ENCODE measurements at regions not wholly inside any gene's neighbourhood (a gene's known extent, or its start where the extent isn't known, plus 50 kb on each side); places are given as distances from the start of the nearest gene placed in this dataset.

- H3K36me3 ChIP-seq (ENCODE audit: control insufficient read depth, insufficient read depth, low read length), result no peaks in the 10 kb centered on the region
- TF ChIP-seq CTCF (IDR thresholded peaks at IDR 0.05; ENCODE audit: insufficient read depth, low read length, poor library complexity, severe bottlenecking), result no peak
- H3K27me3 ChIP-seq (replicated peaks; ENCODE audit: control insufficient read depth, insufficient read depth, low read length), result peaks cover under 1% of the 10 kb centered on the region
- no peak for DNase-seq (ENCODE audit: extremely low read depth, insufficient read length)
- H3K4me3 ChIP-seq (replicated peaks; ENCODE audit: low read depth, low read length), result no peak overlapping the region
These were observed 307.5 kb downstream of the EMP1 start for GRCh38 chr12:13504074-13504473.

DNA sequence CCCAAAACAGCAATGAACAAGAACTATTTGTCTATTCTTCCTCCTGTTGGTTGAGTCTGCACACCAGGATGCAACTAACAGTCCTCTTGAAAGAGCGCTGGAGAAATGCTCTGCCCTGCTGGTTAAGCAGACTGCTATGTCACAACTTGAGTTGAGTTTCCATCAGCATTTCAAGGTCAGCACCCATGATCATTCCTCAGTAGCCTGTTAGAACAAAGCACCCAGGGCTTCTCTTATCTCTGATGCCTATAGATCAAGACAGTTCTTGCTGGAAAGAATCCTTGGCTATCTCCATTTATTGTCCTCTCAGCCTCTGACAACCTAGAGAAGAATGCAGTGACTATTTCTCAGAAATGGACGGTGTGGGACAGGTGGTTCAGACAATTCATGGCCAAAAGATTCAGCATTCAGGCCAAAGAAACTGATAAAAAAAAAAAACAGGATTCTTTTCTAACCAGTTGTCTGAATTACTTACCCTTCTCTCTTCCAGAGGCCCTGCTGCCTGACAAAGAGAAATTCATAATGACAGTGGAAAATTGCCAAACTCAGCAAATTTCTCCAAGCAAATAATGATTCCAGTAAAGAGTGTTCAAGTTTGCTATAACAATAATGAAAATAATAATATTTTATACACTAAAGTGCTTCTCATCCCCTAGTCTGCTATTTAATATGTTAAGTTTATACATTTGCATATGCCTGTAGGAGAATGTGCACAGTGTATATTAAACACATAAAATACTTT is 306.7 kb downstream of the EMP1 start:
- Histone ChIP-seq H3K4me3 (replicated peaks; ENCODE audit: low read depth, low read length) (no peak overlapping the region), H3K36me3 (ENCODE audit: control insufficient read depth, insufficient read depth, low read length) (no peaks in the 10 kb centered on the region), H3K27me3 (replicated peaks; ENCODE audit: control insufficient read depth, insufficient read depth, low read length) (peaks cover 1% of the 10 kb centered on the region)
- no peak for TF ChIP-seq CTCF (IDR thresholded peaks at IDR 0.05; ENCODE audit: insufficient read depth, low read length, poor library complexity, severe bottlenecking)
- DNase-seq (ENCODE audit: extremely low read depth, insufficient read length), result no peak

DNA sequence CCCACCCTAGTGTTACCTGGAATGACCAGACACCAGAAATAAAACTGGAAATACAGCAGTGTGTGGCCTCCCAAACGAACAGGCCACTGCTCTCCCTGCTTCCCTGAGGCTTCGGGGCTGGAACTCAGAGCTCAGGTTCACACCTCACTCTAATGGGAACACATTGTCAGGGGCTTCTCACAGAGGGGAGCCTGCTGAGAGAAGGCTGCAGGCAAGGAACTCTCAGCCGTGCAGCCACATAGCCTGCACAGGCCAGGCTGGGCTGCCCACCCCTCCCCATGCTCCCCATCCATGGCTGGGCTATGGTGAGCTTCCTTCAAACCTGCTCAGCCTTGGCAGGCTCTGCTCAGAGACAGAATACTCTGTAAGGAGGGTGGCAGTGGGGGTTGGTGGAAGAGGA is 302.5 kb downstream of the EMP1 start:
- no peaks in the 10 kb centered on the region for H3K36me3 ChIP-seq (ENCODE audit: control insufficient read depth, insufficient read depth, low read length)
- no peak for TF ChIP-seq CTCF (IDR thresholded peaks at IDR 0.05; ENCODE audit: insufficient read depth, low read length, poor library complexity, severe bottlenecking)
- no peak overlapping the region for H3K4me3 ChIP-seq (replicated peaks; ENCODE audit: low read depth, low read length)
- DNase-seq (ENCODE audit: extremely low read depth, insufficient read length), result no peak
- peaks cover 1% of the 10 kb centered on the region for H3K27me3 ChIP-seq (replicated peaks; ENCODE audit: control insufficient read depth, insufficient read depth, low read length)

DNA sequence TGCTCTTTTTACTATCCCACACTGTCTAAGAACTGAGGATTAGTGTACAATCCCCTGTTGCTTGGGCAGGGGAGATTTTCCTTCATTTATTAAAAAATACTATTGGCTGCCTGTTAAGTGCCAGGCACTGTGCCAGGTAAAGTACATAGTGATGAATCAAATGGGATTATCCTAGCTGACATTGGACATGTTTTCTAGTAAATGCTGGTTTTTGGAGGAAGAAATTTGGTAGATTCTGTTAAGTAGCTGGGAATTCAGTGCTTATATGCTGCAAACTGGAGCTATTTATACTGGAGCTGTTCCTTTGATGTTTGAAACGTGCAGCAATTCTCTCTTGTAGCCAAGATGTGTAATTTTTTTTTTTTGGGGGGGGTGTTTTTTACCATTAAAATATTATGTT is 299.6 kb downstream of the EMP1 start:
- no peak overlapping the region for H3K4me3 ChIP-seq (replicated peaks; ENCODE audit: low read depth, low read length)
- TF ChIP-seq CTCF (IDR thresholded peaks at IDR 0.05; ENCODE audit: insufficient read depth, low read length, poor library complexity, severe bottlenecking), result no peak
- H3K36me3 ChIP-seq (ENCODE audit: control insufficient read depth, insufficient read depth, low read length), result no peaks in the 10 kb centered on the region
- H3K27me3 ChIP-seq (replicated peaks; ENCODE audit: control insufficient read depth, insufficient read depth, low read length), result peaks cover 1% of the 10 kb centered on the region
- no peak for DNase-seq (ENCODE audit: extremely low read depth, insufficient read length)

DNA sequence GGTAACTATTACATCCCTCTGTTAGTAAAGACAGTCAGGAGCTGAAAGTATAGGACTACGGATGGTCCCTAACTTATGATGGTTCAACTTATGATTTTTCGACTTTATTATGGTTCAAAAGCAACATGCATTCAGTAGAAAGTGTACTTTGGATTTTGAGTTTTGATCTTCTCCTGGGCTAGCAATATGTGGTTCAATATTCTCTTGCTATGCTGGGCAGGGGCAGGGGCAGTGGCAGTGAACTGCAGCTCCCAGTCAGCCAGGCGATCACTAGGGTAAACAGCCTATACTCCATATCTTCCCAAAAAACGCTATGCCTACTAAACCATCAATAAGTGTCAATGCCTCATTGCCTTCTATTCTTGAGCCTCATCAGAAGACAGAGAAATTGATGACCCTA is 292.7 kb downstream of the EMP1 start:
- DNase-seq (ENCODE audit: extremely low read depth, insufficient read length), result no peak
- Histone ChIP-seq H3K36me3 (ENCODE audit: control insufficient read depth, insufficient read depth, low read length) (no peaks in the 10 kb centered on the region), H3K27me3 (replicated peaks; ENCODE audit: control insufficient read depth, insufficient read depth, low read length) (no peaks in the 10 kb centered on the region), H3K4me3 (replicated peaks; ENCODE audit: low read depth, low read length) (no peak overlapping the region)
- TF ChIP-seq CTCF (IDR thresholded peaks at IDR 0.05; ENCODE audit: insufficient read depth, low read length, poor library complexity, severe bottlenecking), result no peak

DNA sequence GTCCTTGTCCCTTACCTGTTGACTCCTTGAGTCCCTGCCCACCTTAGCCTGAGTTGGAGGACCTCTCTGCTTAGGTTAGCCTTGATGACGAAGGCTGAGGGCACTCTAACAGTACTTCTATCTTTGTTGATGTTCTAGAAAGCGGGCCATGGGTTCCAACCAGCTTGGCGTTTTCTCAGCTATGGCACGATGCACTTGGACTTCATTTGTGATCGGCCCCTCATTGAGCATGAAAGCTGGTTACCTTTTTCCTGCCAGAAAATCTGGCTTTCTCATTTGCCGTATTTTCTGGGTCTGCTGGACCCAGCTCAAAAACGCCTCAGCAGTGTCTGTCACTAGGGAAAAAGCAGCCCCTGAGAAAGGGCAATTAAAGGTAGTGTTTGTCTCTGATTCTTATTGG is 290.8 kb downstream of the EMP1 start:
- no peak for TF ChIP-seq CTCF (IDR thresholded peaks at IDR 0.05; ENCODE audit: insufficient read depth, low read length, poor library complexity, severe bottlenecking)
- Histone ChIP-seq H3K36me3 (ENCODE audit: control insufficient read depth, insufficient read depth, low read length) (no peaks in the 10 kb centered on the region), H3K27me3 (replicated peaks; ENCODE audit: control insufficient read depth, insufficient read depth, low read length) (no peaks in the 10 kb centered on the region), H3K4me3 (replicated peaks; ENCODE audit: low read depth, low read length) (no peak overlapping the region)
- no peak for DNase-seq (ENCODE audit: extremely low read depth, insufficient read length)

Measured in GM06990 (cell line).